SK-N-SH (cell line): ENCODE measurements at regions not wholly inside any gene's neighbourhood (a gene's known extent, or its start where the extent isn't known, plus 50 kb on each side); places are given as distances from the start of the nearest gene placed in this dataset.

Experiments
- CTCF ChIA-PET: fragments of 300-600, 350-600 bp; formaldehyde crosslinking; extraction: SDS; loops from one replicate; lab custom pipeline; 2021; lab: Yijun Ruan, JAX
- POLR2A ChIA-PET: fragments of 350-600 bp; sonication (Branson Sonifier 250); formaldehyde crosslinking; extraction: SDS; loops from one replicate; lab custom pipeline; 2020; ENCODE audit warnings: antibody characterized with exemption, inconsistent platforms; lab: Yijun Ruan, JAX
- DNase-seq: peaks from one replicate; pipeline ENCODE4 v3.0.0; 2012
- H2AFZ ChIP-seq: fragments of 200-600 bp; sonication (generic); 2 replicates; pipeline ENCODE4 v1.8.1; 2016; ENCODE audit warnings: antibody characterized with exemption, mild to moderate bottlenecking, low read depth
- H3F3A ChIP-seq: fragments of 200-600 bp; sonication (generic); replicated peaks from 2 replicates; pipeline ENCODE3; 2016; ENCODE audit warnings: antibody characterized with exemption, mild to moderate bottlenecking; ENCODE audit not compliant: insufficient read depth
- H3K27ac ChIP-seq, 2 experiments: fragments of 200-500 bp in 1 of 2; fragments of 200-600 bp in 1 of 2; sonication (Bioruptor generic) in 1 of 2; sonication (generic), shearing (Covaris generic) in 1 of 2; 2 replicates each; pipeline versions ENCODE4 v1.5.1 to v1.6.1; 2014 to 2016; ENCODE audit warnings: low read depth in 2 of 2, inconsistent platforms in 1 of 2, low read length in 1 of 2, mild to moderate bottlenecking in 1 of 2, mixed read lengths in 1 of 2
- H3K27me3 ChIP-seq: fragments of 200-600 bp; sonication (generic), shearing (Covaris generic); 2 replicates; pipeline ENCODE4 v1.6.1; 2016; ENCODE audit warnings: mixed run types; ENCODE audit not compliant: insufficient read depth
- H3K36me3 ChIP-seq, 2 experiments: fragments of 200-500 bp in 1 of 2; fragments of 200-600 bp in 1 of 2; sonication (Bioruptor generic) in 1 of 2; sonication (generic) in 1 of 2; replicated peaks in 1 of 2; 2 replicates each; pipeline versions ENCODE3 to v1.5.1; 2014 to 2016; ENCODE audit warnings: low read length in 1 of 2, mild to moderate bottlenecking in 1 of 2; ENCODE audit not compliant: insufficient read depth in 2 of 2, control insufficient read depth in 1 of 2
- H3K4me1 ChIP-seq, 2 experiments: fragments of 200-500 bp in 1 of 2; fragments of 200-600 bp in 1 of 2; sonication (Bioruptor generic) in 1 of 2; sonication (generic), shearing (Covaris generic) in 1 of 2; 2 replicates each; pipeline versions ENCODE4 v1.5.1 to v1.6.1; 2014 to 2016; ENCODE audit warnings: low read depth in 1 of 2, low read length in 1 of 2, mixed run types in 1 of 2; ENCODE audit not compliant: insufficient read depth in 2 of 2, control insufficient read depth in 1 of 2
- H3K4me2 ChIP-seq: fragments of 200-600 bp; sonication (generic), shearing (Covaris generic); 2 replicates; pipeline ENCODE4 v1.6.1; 2017; ENCODE audit warnings: mixed run types
- H3K4me3 ChIP-seq, 2 experiments: fragments of 200-500 bp in 1 of 2; fragments of 200-600 bp in 1 of 2; sonication (Bioruptor generic) in 1 of 2; sonication (generic), shearing (Covaris generic) in 1 of 2; 2 replicates each; pipeline versions ENCODE4 v1.5.1 to v1.8.1; 2014 to 2016; ENCODE audit warnings: low read depth in 2 of 2, inconsistent platforms in 1 of 2, low read length in 1 of 2, mild to moderate bottlenecking in 1 of 2, mixed read lengths in 1 of 2, moderate library complexity in 1 of 2
- H3K79me2 ChIP-seq: fragments of 200-600 bp; sonication (generic); 2 replicates; pipeline ENCODE4 v1.8.1; 2017; ENCODE audit warnings: mild to moderate bottlenecking; ENCODE audit not compliant: insufficient read depth
- H3K9ac ChIP-seq: fragments of 200-600 bp; sonication (generic); 2 replicates; pipeline ENCODE4 v1.6.1; 2017; ENCODE audit warnings: mixed run types
- H3K9me2 ChIP-seq: fragments of 200-600 bp; sonication (generic); 2 replicates; pipeline ENCODE4 v1.6.1; 2017; ENCODE audit warnings: mixed run types
- H3K9me3 ChIP-seq: fragments of 200-600 bp; sonication (generic); 2 replicates; pipeline ENCODE4 v1.6.1; 2017; ENCODE audit warnings: mixed run types, mild to moderate bottlenecking, moderate library complexity
- H4K20me1 ChIP-seq: fragments of 200-600 bp; sonication (generic); 2 replicates; pipeline ENCODE4 v1.6.1; 2017; ENCODE audit warnings: mild to moderate bottlenecking, mixed run types; ENCODE audit not compliant: insufficient read depth
- ELF1 ChIP-seq: IDR thresholded peaks from 2 replicates; pipeline ENCODE4 v1.4.0; 2012
- FOXJ3 ChIP-seq: sonication (generic); formaldehyde crosslinking; IDR thresholded peaks from 2 replicates; pipeline ENCODE4 v1.5.1; 2020; ENCODE audit warnings: mild to moderate bottlenecking, missing genetic modification reagents
- GATA2 ChIP-seq: sonication (generic); formaldehyde crosslinking; IDR thresholded peaks from 2 replicates; pipeline ENCODE4 v1.5.0; 2020; ENCODE audit warnings: mild to moderate bottlenecking, missing genetic modification reagents
- IRF3 ChIP-seq: fragments of 150-350 bp; IDR thresholded peaks from 2 replicates; pipeline ENCODE4 v1.6.1; 2016; ENCODE audit warnings: mild to moderate bottlenecking, low read depth, low read length
- JUND ChIP-seq: IDR thresholded peaks from 2 replicates; pipeline ENCODE4 v1.4.0; 2012
- MEF2A ChIP-seq: IDR thresholded peaks from 2 replicates; pipeline ENCODE4 v1.4.0; 2012; ENCODE audit warnings: low read depth, borderline replicate concordance
- MXI1 ChIP-seq: IDR thresholded peaks from 2 replicates; pipeline ENCODE4 v1.6.1; 2012; ENCODE audit warnings: mild to moderate bottlenecking, low read depth, low read length, improper control_type of control experiment
- NRF1 ChIP-seq: IDR thresholded peaks from 2 replicates; pipeline ENCODE4 v1.6.1; 2012; ENCODE audit warnings: low read depth, mild to moderate bottlenecking, low read length
- PBX3 ChIP-seq: IDR thresholded peaks from 2 replicates; pipeline ENCODE4; 2012
- REST ChIP-seq: IDR thresholded peaks from 2 replicates; pipeline ENCODE4 v1.6.1; 2012; ENCODE audit warnings: mild to moderate bottlenecking, low read depth, low read length, moderate library complexity
- RXRA ChIP-seq: IDR thresholded peaks from 2 replicates; pipeline ENCODE4 v1.4.0; 2012; ENCODE audit warnings: low read depth, mild to moderate bottlenecking, borderline replicate concordance
- SMC3 ChIP-seq: IDR thresholded peaks from 2 replicates; pipeline ENCODE4 v1.6.1; 2012; ENCODE audit warnings: low read depth, low read length, improper control_type of control experiment
- TAF1 ChIP-seq: IDR thresholded peaks from 2 replicates; pipeline ENCODE4 v1.6.1; 2012; ENCODE audit warnings: low read depth, mild to moderate bottlenecking, low read length, moderate library complexity, borderline replicate concordance
- TEAD4 ChIP-seq: IDR thresholded peaks from 2 replicates; pipeline ENCODE4 v1.4.0; 2012; ENCODE audit warnings: mild to moderate bottlenecking, borderline replicate concordance; ENCODE audit not compliant: insufficient read depth
- USF2 ChIP-seq: fragments of 150-350 bp; IDR thresholded peaks from 2 replicates; pipeline ENCODE4 v1.6.1; 2017; ENCODE audit warnings: antibody characterized with exemption, low read length, low read depth, borderline replicate concordance
- YY1 ChIP-seq: IDR thresholded peaks from 2 replicates; pipeline ENCODE4 v1.4.0; 2012; ENCODE audit warnings: low read depth, mild to moderate bottlenecking
- WGBS: methylation state at CpG from one replicate; pipeline ENCODE4 v1.1.6; 2017; ENCODE audit warnings: low lambda C conversion rate; 5-methylcytosine and 5-hydroxymethylcytosine counted together

- Histone ChIP-seq H3K27ac (no peak overlapping the region), H3K4me3 (no peak overlapping the region), H2AFZ (no peak overlapping the region), H3K36me3 (no peaks in the 10 kb centered on the region), H3F3A (no peaks in the 10 kb centered on the region), H3K9me2 (no peaks in the 10 kb centered on the region), H3K9ac (no peak overlapping the region), H3K27me3 (peaks cover 16% of the 10 kb centered on the region), H3K79me2 (no peaks in the 10 kb centered on the region), H3K4me2 (no peak overlapping the region), H3K9me3 (no peaks in the 10 kb centered on the region)
- CTCF ChIA-PET, result interaction anchor here (0.5 to 1.8 kb wide), 3 partner anchors 29 to 176 kb away, joined by 3 to 6 read pairs (median 3); no protein-coding TSS in a partner anchor
- 47% methylated on average over 3 of the region's 11 CpGs for WGBS
- TF ChIP-seq RXRA, result no peak
- TF ChIP-seq SMC3, result no peak
- no peak for TF ChIP-seq IRF3
- TF ChIP-seq GATA2 (CRISPR knock-in tag), result no peak
- no peak for TF ChIP-seq MEF2A
- no peak for TF ChIP-seq PBX3
- no peak for TF ChIP-seq TEAD4
- TF ChIP-seq REST, result no peak
- no peak for TF ChIP-seq JUND
- no peak for TF ChIP-seq NRF1
- TF ChIP-seq USF2, result no peak
- no peak for TF ChIP-seq TAF1
- no peak for TF ChIP-seq MXI1
- no peak for TF ChIP-seq YY1
- no peak for TF ChIP-seq FOXJ3 (CRISPR knock-in tag)
- no peak for TF ChIP-seq ELF1
- TF ChIP-seq, all 33 proteins: peak for 0
- H3K4me1 ChIP-seq, result peaks cover 0 to 1% of the 10 kb centered on the region in 2 experiments; a peak in 1 of 4 replicates
- no peak for DNase-seq
- POLR2A ChIA-PET, result no interaction called here
- H4K20me1 ChIP-seq, result no peaks in the 10 kb centered on the region
These were observed 58.9 kb upstream of the RXRA start for GRCh38 chr9:134267305-134267880.
